ENCODE measurements at regions not wholly inside any gene's neighbourhood (a gene's known extent, or its start where the extent isn't known, plus 50 kb on each side); places are given as distances from the start of the nearest gene placed in this dataset.

DNA sequence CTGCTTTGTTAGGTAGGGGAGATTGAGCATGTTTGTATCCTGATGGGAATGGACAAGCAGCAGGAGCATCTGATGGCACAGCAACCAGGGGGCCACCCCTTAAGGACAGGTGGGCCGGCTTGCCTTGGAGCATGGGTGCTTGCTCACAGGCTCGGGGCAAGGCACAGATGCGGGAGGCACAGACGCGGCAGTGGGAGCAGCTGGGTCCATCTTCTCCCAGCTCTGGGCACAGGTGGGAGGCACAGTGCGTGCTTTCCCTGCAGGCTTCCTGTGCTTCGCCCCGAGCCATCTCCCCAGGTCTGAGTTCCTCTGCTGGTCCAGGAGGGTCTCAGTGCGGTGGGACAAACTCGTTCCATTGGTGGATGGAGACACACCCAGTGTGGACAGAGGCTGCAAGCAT lies 73.6 kb upstream of the BHLHE23 start:
- H3K4me3 ChIP-seq (ENCODE audit: low read length) = no peak overlapping the region
- no peak for DNase-seq (ENCODE audit: low read depth, low spot score)

GRCh38 chr20:63079971-63080370 lies 73.2 kb upstream of the BHLHE23 start:
- DNase-seq (ENCODE audit: low read depth, low spot score) = no peak
- no peak overlapping the region for H3K4me3 ChIP-seq (ENCODE audit: low read length)

GRCh38 chr20:63077705-63078104 lies 70.9 kb upstream of the BHLHE23 start:
- H3K4me3 ChIP-seq (ENCODE audit: low read length) = no peak overlapping the region
- no peak for DNase-seq (ENCODE audit: low read depth, low spot score)

DNA sequence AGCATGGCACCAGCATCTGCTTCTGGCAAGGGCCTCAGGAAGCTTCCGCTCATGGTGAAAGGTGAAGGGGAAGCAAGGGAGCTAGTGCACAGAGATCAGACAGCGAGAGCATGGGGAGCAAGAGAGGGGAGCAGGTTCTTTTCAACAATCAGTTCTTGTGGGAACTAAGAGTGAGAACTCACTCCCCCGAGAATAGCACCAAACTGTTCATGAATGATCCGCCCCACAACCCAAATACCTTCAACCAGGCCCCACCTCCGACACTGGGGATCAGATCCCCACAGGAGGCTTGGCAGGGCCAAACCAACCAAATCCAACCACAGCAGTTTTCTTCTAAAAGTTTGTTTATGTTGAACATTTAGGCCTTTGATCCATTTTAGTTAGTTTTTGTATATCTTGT lies 69.7 kb upstream of the BHLHE23 start:
- no peak overlapping the region for H3K4me3 ChIP-seq (ENCODE audit: low read length)
- DNase-seq (ENCODE audit: low read depth, low spot score) = no peak

DNA sequence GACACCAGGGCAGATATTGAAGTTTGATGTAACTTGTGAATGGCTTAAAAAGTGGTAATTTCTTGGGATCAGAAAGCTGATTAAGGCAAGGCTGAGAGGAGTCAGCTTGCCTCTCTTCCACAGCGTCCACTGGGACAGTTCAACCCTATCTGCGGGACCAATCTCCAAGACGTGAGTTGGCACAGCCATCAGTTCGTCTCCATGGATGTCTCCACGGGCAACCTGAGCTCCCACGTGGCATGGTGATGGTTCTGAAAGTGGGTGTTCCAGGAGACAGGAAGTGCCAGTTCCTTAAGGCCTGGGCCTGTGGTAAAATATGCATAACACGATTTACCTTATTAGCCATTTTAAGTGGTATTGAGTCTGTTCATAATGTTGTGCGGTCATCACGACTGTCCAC lies 67.9 kb upstream of the BHLHE23 start:
- no peak for DNase-seq (ENCODE audit: low read depth, low spot score)
- H3K4me3 ChIP-seq (ENCODE audit: low read length) = no peak overlapping the region

DNA sequence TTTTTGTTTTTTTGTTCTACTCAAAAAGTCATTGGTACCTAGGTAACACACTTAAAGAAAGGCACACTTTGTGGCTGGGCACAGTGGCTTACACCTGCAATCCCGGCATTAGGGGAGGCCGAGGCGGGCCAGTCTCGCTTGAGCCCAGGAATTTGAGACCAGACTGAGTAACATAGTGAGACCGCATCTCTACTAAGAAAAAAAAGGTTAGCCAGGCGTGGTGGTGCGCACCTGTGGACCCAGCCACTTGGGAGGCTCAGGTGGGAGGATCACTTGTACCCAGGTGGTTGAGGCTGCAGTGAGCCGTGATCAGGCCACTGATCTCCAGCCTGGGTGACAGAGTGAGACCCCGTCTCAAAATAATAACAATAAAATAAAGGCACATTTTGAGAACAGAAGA lies 67.4 kb upstream of the BHLHE23 start:
- no peak overlapping the region for H3K4me3 ChIP-seq (ENCODE audit: low read length)
- DNase-seq (ENCODE audit: low read depth, low spot score) = no peak

DNA sequence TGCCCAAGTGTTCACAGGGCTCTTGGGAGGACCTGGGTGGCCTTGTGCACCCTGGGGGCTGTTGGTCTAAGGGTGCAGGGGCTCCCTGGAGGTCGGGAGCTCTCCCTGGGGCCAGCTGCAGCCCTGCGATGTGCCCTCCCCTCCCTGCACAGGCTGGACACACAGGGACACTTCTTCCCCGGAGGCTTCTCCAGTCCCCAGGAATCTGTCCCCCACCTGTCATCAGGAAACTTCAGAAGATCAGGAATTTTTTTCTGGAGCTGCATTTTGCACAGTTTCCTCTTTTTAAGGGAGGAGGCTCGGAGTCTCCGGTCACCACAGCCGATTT lies 66.9 kb upstream of the BHLHE23 start:
- H3K4me3 ChIP-seq (ENCODE audit: low read length) = no peak overlapping the region
- DNase-seq (ENCODE audit: low read depth, low spot score) = no peak

DNA sequence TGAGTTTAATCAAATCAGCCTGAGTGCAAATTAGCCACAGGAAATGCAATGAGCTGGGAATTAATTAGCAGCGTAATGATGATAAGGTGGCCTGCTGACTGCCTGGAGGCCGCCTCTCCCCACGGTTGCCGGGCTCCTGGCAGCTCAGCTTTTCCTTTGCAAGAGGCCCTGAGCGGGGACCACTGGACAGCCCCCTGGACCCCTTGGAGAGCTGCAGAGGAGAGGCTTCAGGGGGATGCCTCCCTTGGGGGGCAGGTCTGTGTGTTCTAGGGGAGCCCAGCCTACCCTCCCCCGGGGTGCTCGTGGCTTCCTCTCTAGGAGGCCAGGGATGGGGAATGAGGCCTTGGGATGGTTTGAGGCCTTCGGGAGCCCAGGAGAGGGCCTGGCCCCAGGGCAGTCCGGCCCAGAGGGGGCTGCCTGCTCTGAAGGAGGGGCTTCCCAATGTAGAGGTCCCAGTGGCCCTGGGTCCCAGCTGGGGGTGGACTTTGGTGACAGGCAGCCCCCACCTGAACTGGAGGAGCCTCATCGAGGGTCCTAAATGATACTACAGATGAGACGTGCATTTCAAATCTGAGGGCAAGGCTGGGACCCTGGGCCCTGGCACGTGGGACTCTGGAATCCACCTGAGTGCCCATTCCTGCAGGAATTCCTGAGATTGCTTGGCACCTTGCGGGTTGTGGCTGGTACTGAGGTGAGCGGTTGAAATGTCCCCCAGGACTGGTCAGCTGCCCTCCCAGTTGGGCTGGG lies 66.4 kb upstream of the BHLHE23 start:
- no peak for DNase-seq (ENCODE audit: low read depth, low spot score)
- H3K4me3 ChIP-seq (ENCODE audit: low read length) = no peak overlapping the region

DNA sequence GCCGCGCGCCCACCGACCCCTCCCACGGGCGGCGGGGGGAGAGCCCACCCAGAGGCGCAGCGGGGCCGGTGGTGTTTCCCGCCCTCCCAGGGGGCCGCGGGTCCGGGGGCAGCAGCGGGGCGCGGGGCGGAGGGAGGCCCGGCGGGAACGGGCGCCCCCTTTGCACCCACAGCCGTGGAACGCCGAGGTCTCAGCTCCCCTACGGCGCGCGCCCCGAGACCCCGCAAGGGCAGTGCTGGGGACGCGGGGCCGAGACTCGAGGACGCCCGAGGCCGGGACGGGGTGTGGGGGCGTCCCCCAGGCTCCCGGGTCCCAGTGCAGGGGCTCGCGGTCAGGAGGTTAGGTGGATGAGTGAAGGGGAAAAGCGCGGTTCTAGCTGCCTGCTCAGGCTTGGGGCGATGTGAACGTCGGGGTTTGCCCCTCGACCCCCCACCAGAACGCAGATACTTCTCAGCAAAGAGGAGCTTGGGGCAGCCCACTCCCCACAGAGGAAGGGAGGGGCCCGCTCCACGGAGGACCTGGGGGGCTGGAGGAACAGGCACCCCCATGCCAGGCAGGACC lies 65.5 kb upstream of the BHLHE23 start:
- H3K4me3 ChIP-seq (ENCODE audit: low read length) = no peak overlapping the region
- DNase-seq (ENCODE audit: low read depth, low spot score) = no peak

DNA sequence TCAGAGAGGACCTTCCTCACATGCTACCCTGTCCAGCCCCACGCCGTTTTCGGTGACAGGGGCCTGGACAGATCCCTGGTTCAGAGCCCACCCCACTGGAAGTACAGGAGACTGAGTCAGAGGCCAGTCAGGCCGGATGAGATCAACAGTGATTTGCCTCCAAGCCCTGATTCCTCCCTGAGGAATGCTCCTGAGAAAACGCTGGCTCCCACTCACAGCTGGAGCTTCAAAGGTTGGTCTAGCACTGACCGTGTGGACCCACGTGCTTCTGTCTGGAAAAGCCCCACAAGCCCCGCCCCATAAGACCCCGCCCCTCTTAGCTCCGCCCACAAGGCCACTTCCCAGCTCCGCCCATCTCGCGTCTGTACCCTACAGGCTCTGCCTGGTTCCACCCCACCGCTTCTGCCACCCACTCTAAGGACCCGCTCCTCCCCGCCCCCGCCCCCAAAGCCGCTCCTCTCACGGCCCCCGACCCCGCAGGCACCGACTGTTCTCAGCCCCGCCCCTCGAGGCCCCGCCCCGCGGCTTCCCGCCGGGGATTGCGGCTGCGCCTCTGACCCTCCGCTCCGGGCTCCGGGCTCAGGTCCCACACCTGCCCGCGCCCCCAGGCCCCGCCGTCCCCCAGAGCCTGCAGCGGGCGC lies 64.9 kb upstream of the BHLHE23 start:
- no peak for DNase-seq (ENCODE audit: low read depth, low spot score)
- H3K4me3 ChIP-seq (ENCODE audit: low read length) = no peak overlapping the region

- DNase-seq (ENCODE audit: low read depth, low spot score) = no peak
- no peak overlapping the region for H3K4me3 ChIP-seq (ENCODE audit: low read length)
Observed at GRCh38 chr20:63070771-63071540, 64.2 kb upstream of the BHLHE23 start.

DNA sequence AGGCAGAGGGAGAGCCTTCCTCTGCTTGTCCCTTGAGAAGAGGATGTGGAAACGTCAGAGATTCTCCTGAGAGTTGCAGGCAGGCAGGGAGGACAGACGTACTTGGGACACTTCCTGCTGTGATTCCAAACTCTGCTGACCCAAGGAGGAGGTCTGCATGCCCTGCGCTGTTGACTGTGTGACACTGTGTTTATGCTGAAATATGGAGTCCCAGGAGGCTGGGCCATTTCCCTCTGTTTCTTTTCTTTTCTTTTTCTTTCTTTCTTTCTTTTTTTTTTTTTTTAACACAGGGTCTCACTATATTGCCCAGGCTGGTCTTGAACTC lies 63.5 kb upstream of the BHLHE23 start:
- H3K4me3 ChIP-seq (ENCODE audit: low read length) = no peak overlapping the region
- DNase-seq (ENCODE audit: low read depth, low spot score) = no peak

GRCh38 chr20:63068711-63069367 lies 62.1 kb upstream of the BHLHE23 start:
- no peak overlapping the region for H3K4me3 ChIP-seq (ENCODE audit: low read length)
- no peak for DNase-seq (ENCODE audit: low read depth, low spot score)

GRCh38 chr20:63067721-63068560 lies 61.2 kb upstream of the BHLHE23 start:
- no peak for DNase-seq (ENCODE audit: low read depth, low spot score)

GRCh38 chr20:63067266-63067635 lies 60.5 kb upstream of the BHLHE23 start:
- DNase-seq (ENCODE audit: low read depth, low spot score) = no peak
- no peak overlapping the region for H3K4me3 ChIP-seq (ENCODE audit: low read length)

More at GRCh38 chr20:63067721-63068560, 61.2 kb upstream of the BHLHE23 start:
- H3K4me3 ChIP-seq (ENCODE audit: low read length) = no peak overlapping the region

GRCh38 chr20:63066506-63067265 lies 59.9 kb upstream of the BHLHE23 start:
- no peak overlapping the region for H3K4me3 ChIP-seq (ENCODE audit: low read length)
- DNase-seq (ENCODE audit: low read depth, low spot score) = no peak

DNA sequence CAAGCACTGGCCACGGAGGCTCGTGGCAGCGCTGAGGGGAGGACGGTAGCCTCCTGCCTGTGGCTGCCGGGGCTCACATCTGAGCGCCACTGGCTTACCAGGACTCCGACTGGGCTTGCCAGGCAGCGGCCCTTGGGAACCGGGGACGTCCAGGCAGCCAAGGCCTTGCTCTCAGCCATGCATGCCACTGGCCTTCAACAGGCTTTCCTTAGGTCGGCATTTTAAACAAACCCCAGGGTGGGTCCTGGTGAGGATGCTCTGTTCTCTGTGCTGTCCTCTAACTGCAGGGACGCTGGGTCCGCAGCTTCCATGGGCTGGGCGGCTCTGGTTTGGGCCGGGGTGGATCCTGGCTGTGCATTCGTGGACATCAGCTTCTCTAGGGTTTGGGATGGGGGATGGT lies 59.1 kb upstream of the BHLHE23 start:
- H3K4me3 ChIP-seq (ENCODE audit: low read length) = no peak overlapping the region
- no peak for DNase-seq (ENCODE audit: low read depth, low spot score)

All from Jurkat, Clone E6-1 (cell line).